ENCODE measurements at regions not wholly inside any gene's neighbourhood (a gene's known extent, or its start where the extent isn't known, plus 50 kb on each side); places are given as distances from the start of the nearest gene placed in this dataset.

DNA sequence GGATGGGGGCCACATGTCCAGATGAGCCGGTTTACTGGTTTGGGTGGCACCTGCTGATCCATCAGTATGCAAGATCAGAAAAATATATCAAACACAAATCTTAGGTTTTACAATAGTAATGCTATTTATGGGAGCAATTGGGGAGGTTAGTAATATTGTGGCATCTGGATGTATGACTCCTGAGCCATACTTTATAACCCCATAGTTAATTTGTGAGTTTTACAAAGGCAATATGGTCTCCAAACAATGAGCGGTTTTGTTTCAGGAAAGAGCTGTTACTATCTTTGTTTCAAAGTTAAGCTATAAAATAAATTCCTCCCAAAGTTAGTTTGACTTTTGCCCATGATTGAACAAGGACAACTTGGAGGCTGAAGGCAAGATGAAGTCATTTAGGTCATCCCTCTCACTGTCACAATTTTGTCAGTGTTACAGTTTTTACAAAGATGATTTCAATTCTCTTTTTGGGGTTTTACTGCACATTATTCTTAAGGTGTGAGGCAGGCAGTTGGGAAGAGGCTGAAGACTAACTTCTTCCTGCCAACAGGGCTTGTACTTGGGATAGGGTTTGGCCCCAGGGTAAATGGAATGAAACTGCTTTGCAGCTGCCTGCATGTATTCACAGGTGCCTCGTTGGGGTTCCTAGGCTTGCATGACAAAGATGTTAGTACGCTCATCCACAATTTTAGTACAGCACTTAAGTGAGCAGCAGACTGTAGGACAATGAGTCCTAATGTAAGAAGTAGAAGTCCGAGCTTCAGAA lies 296.6 kb upstream of the NDN start:
- Histone ChIP-seq H3K27ac (no peak overlapping the region), H3K4me3 (ENCODE audit: low read depth, low read length) (no peak overlapping the region), H3K27me3 (ENCODE audit: insufficient read depth, low read depth, severe bottlenecking) (peaks cover 3% of the 10 kb centered on the region), H3K9me3 (ENCODE audit: severe bottlenecking) (no peaks in the 10 kb centered on the region), H3K36me3 (no peaks in the 10 kb centered on the region)
- no peak for DNase-seq
- TF ChIP-seq, protein P1, sequence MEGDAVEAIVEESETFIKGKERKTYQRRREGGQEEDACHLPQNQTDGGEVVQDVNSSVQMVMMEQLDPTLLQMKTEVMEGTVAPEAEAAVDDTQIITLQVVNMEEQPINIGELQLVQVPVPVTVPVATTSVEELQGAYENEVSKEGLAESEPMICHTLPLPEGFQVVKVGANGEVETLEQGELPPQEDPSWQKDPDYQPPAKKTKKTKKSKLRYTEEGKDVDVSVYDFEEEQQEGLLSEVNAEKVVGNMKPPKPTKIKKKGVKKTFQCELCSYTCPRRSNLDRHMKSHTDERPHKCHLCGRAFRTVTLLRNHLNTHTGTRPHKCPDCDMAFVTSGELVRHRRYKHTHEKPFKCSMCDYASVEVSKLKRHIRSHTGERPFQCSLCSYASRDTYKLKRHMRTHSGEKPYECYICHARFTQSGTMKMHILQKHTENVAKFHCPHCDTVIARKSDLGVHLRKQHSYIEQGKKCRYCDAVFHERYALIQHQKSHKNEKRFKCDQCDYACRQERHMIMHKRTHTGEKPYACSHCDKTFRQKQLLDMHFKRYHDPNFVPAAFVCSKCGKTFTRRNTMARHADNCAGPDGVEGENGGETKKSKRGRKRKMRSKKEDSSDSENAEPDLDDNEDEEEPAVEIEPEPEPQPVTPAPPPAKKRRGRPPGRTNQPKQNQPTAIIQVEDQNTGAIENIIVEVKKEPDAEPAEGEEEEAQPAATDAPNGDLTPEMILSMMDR (IDR thresholded peaks at IDR 0.05; ENCODE audit: low read depth, low read length) = no peak

DNA sequence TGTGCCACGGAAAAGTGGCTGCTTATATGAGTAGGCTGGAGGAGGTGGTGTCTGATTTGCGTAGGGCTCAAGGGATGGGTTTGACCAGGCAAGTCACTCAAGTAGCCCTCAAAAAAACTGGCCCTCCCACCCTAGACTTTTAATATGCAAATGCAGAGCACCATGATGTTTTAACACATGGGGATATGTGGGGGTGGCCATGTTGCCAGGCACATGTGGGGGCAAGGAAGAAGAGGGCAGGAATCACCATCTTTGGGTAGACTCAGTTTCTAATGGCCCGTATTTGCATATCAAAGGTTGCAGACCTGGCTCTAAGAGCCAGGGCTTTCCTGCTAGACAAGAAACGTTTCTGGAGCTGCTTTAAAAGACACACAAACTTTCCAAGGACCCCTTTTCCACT lies 307.2 kb upstream of the NDN start:
- no peak overlapping the region for H3K27ac ChIP-seq
- H3K9me3 ChIP-seq (ENCODE audit: severe bottlenecking) = no peaks in the 10 kb centered on the region
- TF ChIP-seq, protein P1 (IDR thresholded peaks at IDR 0.05; ENCODE audit: low read depth, low read length) = no peak
- H3K4me3 ChIP-seq (ENCODE audit: low read depth, low read length) = no peak overlapping the region
- no peak for DNase-seq
- H3K36me3 ChIP-seq = no peaks in the 10 kb centered on the region
- peaks cover 15% of the 10 kb centered on the region for H3K27me3 ChIP-seq (ENCODE audit: insufficient read depth, low read depth, severe bottlenecking)

DNA sequence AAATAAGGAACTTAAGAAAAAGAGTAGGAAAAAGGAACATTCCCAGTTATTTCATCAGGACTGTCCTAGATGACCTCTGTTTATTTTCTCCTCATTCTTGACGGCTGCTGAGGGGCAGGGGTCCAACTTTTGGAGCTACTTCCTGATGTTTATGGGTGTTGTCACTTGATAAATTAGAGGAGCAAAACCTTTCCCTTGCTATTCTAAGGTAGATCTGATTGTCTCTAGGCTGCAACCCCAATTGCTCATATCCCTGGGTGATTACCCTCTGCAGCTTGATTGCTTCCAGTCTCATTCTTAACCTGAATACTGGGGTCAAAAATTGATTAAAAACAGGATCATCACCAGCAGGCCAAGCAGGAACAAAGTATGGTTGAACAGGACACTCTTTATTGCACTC lies 311.0 kb upstream of the NDN start:
- Histone ChIP-seq H3K9me3 (ENCODE audit: severe bottlenecking) (no peaks in the 10 kb centered on the region), H3K27ac (no peak overlapping the region), H3K27me3 (ENCODE audit: insufficient read depth, low read depth, severe bottlenecking) (peaks cover 17% of the 10 kb centered on the region), H3K36me3 (no peaks in the 10 kb centered on the region), H3K4me3 (ENCODE audit: low read depth, low read length) (no peak overlapping the region)
- DNase-seq = no peak
- TF ChIP-seq, protein P1 (IDR thresholded peaks at IDR 0.05; ENCODE audit: low read depth, low read length) = no peak

DNA sequence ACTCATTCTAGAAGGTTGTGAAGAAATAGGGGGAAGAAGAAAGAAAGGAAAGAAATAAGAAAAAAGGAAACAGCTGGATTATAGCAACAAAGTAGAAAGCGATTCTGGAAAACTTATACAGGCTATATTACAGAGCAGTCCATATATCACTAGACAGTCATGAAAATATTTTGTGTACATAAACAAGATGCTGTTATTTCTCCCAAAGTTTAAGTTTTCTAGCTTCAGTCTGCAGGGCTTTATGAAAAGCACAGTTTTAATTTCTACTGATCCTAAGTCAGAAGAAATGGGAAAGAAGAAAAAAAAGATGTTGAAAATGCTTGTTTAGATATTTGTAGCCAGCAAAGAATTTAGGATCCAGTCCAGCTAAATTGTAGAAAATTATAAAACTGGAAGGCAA lies 321.4 kb upstream of the NDN start:
- no peaks in the 10 kb centered on the region for H3K27me3 ChIP-seq (ENCODE audit: insufficient read depth, low read depth, severe bottlenecking)
- H3K27ac ChIP-seq = no peak overlapping the region
- DNase-seq = no peak
- TF ChIP-seq, protein P1 (IDR thresholded peaks at IDR 0.05; ENCODE audit: low read depth, low read length) = no peak
- H3K4me3 ChIP-seq (ENCODE audit: low read depth, low read length) = no peak overlapping the region
- H3K36me3 ChIP-seq = no peaks in the 10 kb centered on the region
- no peaks in the 10 kb centered on the region for H3K9me3 ChIP-seq (ENCODE audit: severe bottlenecking)

DNA sequence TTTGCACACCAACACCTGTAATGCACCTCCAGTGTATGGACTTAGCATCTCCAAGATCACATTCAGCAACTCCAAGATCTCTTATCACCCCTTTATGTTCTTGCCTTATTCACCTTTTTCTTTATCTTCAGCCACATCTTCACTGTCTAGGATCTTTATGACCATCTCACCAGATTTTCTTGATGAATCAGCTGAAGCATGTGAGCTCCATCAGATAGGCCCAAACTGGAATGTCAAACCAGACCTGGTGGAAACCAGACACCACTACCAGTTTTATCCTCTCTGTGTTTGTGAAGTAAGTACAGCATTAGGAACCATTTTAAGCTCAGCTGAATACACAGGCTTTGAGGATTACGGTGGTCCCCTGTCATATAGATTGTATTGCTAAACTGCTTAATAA lies 330.4 kb upstream of the NDN start:
- TF ChIP-seq, protein P1 (IDR thresholded peaks at IDR 0.05; ENCODE audit: low read depth, low read length) = no peak
- no peak overlapping the region for H3K27ac ChIP-seq
- H3K36me3 ChIP-seq = no peaks in the 10 kb centered on the region
- H3K27me3 ChIP-seq (ENCODE audit: insufficient read depth, low read depth, severe bottlenecking) = no peaks in the 10 kb centered on the region
- no peak for DNase-seq
- H3K9me3 ChIP-seq (ENCODE audit: severe bottlenecking) = no peaks in the 10 kb centered on the region
- H3K4me3 ChIP-seq (ENCODE audit: low read depth, low read length) = no peak overlapping the region

DNA sequence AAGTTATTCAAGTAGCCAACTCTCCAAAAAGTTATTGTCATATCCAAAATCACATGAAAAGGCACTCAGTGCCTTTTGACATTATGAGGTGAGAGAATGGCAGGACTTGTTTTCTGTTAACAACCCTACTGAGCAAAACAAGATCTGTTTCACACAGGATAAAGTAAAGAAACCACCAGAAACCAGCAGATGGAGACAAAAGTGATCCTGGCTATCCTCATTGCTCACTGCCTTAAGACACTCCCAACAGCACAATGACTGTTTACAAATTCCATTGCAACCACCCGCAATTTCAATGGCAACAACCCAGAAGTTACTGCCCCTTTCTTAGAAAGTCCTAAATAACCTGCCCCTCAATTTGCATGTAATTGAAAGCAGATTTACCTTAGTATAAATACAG lies 352.6 kb upstream of the NDN start:
- TF ChIP-seq, protein P1 (IDR thresholded peaks at IDR 0.05; ENCODE audit: low read depth, low read length) = no peak
- H3K27ac ChIP-seq = no peak overlapping the region
- no peak overlapping the region for H3K4me3 ChIP-seq (ENCODE audit: low read depth, low read length)
- H3K36me3 ChIP-seq = no peaks in the 10 kb centered on the region
- H3K27me3 ChIP-seq (ENCODE audit: insufficient read depth, low read depth, severe bottlenecking) = no peaks in the 10 kb centered on the region
- DNase-seq = no peak
- peaks cover 11% of the 10 kb centered on the region for H3K9me3 ChIP-seq (ENCODE audit: severe bottlenecking)
